ENCODE measurements at regions not wholly inside any gene's neighbourhood (a gene's known extent, or its start where the extent isn't known, plus 50 kb on each side); places are given as distances from the start of the nearest gene placed in this dataset.

GRCh38 chr6:104558746-104559145 is 301.0 kb downstream of the HACE1 start:
- Histone ChIP-seq H3K9me1 (replicated peaks; ENCODE audit: control insufficient read depth, extremely low read depth, insufficient read depth, low read length) (no peaks in the 10 kb centered on the region), H3K4me1 (ENCODE audit: control insufficient read depth, extremely low read depth, insufficient read depth, low read length) (no peaks in the 10 kb centered on the region), H4K20me1 (replicated peaks; ENCODE audit: control insufficient read depth, extremely low read depth, insufficient read depth, low read length) (no peaks in the 10 kb centered on the region), H3K9ac (replicated peaks; ENCODE audit: extremely low read depth, insufficient read depth, low read length) (no peak overlapping the region), H3K4me3 (replicated peaks in 1 of 3; ENCODE audit: insufficient read depth in 1 of 3, low read depth in 1 of 3, low read length in 3 of 3) (no peak overlapping the region), H3K27me3 (ENCODE audit: control insufficient read depth in 2 of 2, insufficient read depth in 2 of 2, low read length in 2 of 2) (peaks cover 3 to 9% of the 10 kb centered on the region in 2 experiments), H3K79me2 (ENCODE audit: control insufficient read depth, insufficient read depth, low read length) (no peaks in the 10 kb centered on the region), H3K9me3 (replicated peaks; ENCODE audit: control insufficient read depth, insufficient read depth, low read length) (no peaks in the 10 kb centered on the region), H3K27ac (ENCODE audit: insufficient read depth, low read depth, low read length) (no peak overlapping the region), H3K36me3 (ENCODE audit: control insufficient read depth in 2 of 2, extremely low read depth in 1 of 2, insufficient read depth in 2 of 2, low read length in 2 of 2) (no peaks in the 10 kb centered on the region), H2AFZ (ENCODE audit: low read depth, low read length) (no peak overlapping the region), H3K4me2 (ENCODE audit: insufficient read depth, low read length) (no peak overlapping the region)
- no peak for DNase-seq (ENCODE audit: low read depth, low spot score)
- TF ChIP-seq JUN (IDR thresholded peaks at IDR 0.05; ENCODE audit: borderline replicate concordance, insufficient read depth, insufficient read length, low read depth) (no peak), EZH2 (IDR thresholded peaks at IDR 0.05; ENCODE audit: borderline replicate concordance, low read depth, low read length, severe bottlenecking) (no peak), GATA2 (IDR thresholded peaks at IDR 0.05; ENCODE audit: insufficient read depth, insufficient read length, low read depth, low read length) (no peak), POLR2AphosphoS5 (IDR thresholded peaks at IDR 0.05; ENCODE audit: insufficient read depth, low read depth, low read length) (no peak), FOS (IDR thresholded peaks at IDR 0.05; ENCODE audit: borderline replicate concordance, insufficient read depth, low read length) (no peak)
- TF ChIP-seq, protein P1, sequence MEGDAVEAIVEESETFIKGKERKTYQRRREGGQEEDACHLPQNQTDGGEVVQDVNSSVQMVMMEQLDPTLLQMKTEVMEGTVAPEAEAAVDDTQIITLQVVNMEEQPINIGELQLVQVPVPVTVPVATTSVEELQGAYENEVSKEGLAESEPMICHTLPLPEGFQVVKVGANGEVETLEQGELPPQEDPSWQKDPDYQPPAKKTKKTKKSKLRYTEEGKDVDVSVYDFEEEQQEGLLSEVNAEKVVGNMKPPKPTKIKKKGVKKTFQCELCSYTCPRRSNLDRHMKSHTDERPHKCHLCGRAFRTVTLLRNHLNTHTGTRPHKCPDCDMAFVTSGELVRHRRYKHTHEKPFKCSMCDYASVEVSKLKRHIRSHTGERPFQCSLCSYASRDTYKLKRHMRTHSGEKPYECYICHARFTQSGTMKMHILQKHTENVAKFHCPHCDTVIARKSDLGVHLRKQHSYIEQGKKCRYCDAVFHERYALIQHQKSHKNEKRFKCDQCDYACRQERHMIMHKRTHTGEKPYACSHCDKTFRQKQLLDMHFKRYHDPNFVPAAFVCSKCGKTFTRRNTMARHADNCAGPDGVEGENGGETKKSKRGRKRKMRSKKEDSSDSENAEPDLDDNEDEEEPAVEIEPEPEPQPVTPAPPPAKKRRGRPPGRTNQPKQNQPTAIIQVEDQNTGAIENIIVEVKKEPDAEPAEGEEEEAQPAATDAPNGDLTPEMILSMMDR (IDR thresholded peaks at IDR 0.05; ENCODE audit: extremely low read depth in 1 of 2, insufficient read depth in 1 of 2, low read depth in 1 of 2, low read length in 2 of 2) = no peak
- FAIRE-seq = no peak
- dilution Hi-C loops (cut with MboI; ENCODE audit: extremely low pct_ligation_motif_present, low sequenced_read_pairs) = no loop called here
- ChIA-PET CTCF (interaction anchor here (1.4 to 1.5 kb wide), 2 partner anchors 8 to 33 kb away, joined by 4 read pairs; no protein-coding TSS in a partner anchor), POLR2A (no interaction called here)
- intact Hi-C loops (cut with micrococcal nuclease) = no loop called here
- no TSS peak for BruUV-seq (replicated peaks)

DNA sequence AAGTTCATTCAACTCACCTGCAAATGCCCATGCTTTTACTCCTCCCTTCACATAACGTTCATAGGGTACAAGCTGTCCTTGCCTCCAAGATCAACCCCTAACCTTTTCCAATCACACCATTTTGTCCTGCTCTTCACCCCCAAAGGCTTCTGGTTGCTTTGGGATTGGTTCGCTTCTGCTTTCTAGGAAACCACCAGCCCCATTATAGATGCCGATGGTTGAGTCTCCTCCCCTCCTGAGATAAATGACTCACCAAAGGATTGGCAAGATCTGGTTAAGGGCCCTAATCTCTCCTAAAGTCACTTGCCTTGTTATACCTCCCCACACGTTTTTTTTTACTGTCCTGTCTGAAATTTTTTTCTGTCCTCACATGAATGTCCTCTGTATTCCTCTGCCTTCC is 311.4 kb downstream of the HACE1 start:
- no peak for FAIRE-seq
- Histone ChIP-seq H3K4me2 (ENCODE audit: insufficient read depth, low read length) (no peak overlapping the region), H3K9me3 (replicated peaks; ENCODE audit: control insufficient read depth, insufficient read depth, low read length) (no peaks in the 10 kb centered on the region), H3K27ac (ENCODE audit: insufficient read depth, low read depth, low read length) (no peak overlapping the region), H3K36me3 (ENCODE audit: control insufficient read depth in 2 of 2, extremely low read depth in 1 of 2, insufficient read depth in 2 of 2, low read length in 2 of 2) (no peaks in the 10 kb centered on the region), H2AFZ (ENCODE audit: low read depth, low read length) (no peak overlapping the region), H3K4me3 (replicated peaks in 1 of 3; ENCODE audit: insufficient read depth in 1 of 3, low read depth in 1 of 3, low read length in 3 of 3) (no peak overlapping the region), H3K9me1 (replicated peaks; ENCODE audit: control insufficient read depth, extremely low read depth, insufficient read depth, low read length) (no peaks in the 10 kb centered on the region), H3K79me2 (ENCODE audit: control insufficient read depth, insufficient read depth, low read length) (no peaks in the 10 kb centered on the region), H4K20me1 (replicated peaks; ENCODE audit: control insufficient read depth, extremely low read depth, insufficient read depth, low read length) (no peaks in the 10 kb centered on the region), H3K27me3 (ENCODE audit: control insufficient read depth in 2 of 2, insufficient read depth in 2 of 2, low read length in 2 of 2) (no peaks in the 10 kb centered on the region), H3K9ac (replicated peaks; ENCODE audit: extremely low read depth, insufficient read depth, low read length) (no peak overlapping the region), H3K4me1 (ENCODE audit: control insufficient read depth, extremely low read depth, insufficient read depth, low read length) (no peaks in the 10 kb centered on the region)
- POLR2A ChIA-PET = no interaction called here
- no peak for TF ChIP-seq JUN (IDR thresholded peaks at IDR 0.05; ENCODE audit: borderline replicate concordance, insufficient read depth, insufficient read length, low read depth)
- TF ChIP-seq MYC (IDR thresholded peaks at IDR 0.05; ENCODE audit: low read depth, low read length) = no peak
- TF ChIP-seq EZH2 (IDR thresholded peaks at IDR 0.05; ENCODE audit: borderline replicate concordance, low read depth, low read length, severe bottlenecking) = no peak
- no peak for TF ChIP-seq POLR2A (IDR thresholded peaks at IDR 0.05; ENCODE audit: low read depth, low read length)
- TF ChIP-seq POLR2AphosphoS5 (IDR thresholded peaks at IDR 0.05; ENCODE audit: insufficient read depth, low read depth, low read length) = no peak
- TF ChIP-seq FOS (IDR thresholded peaks at IDR 0.05; ENCODE audit: borderline replicate concordance, insufficient read depth, low read length) = no peak
- TF ChIP-seq, protein P2, sequence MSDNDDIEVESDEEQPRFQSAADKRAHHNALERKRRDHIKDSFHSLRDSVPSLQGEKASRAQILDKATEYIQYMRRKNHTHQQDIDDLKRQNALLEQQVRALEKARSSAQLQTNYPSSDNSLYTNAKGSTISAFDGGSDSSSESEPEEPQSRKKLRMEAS (IDR thresholded peaks at IDR 0.05; ENCODE audit: insufficient read depth, insufficient read length) = no peak
- TF ChIP-seq, protein P1 (IDR thresholded peaks at IDR 0.05; ENCODE audit: extremely low read depth in 1 of 2, insufficient read depth in 1 of 2, low read depth in 1 of 2, low read length in 2 of 2) = no peak
- TF ChIP-seq GATA2 (IDR thresholded peaks at IDR 0.05; ENCODE audit: insufficient read depth, insufficient read length, low read depth, low read length) = no peak
- intact Hi-C loops (cut with micrococcal nuclease) = no loop called here
- CTCF ChIA-PET = no interaction called here
- dilution Hi-C loops (cut with MboI; ENCODE audit: extremely low pct_ligation_motif_present, low sequenced_read_pairs) = no loop called here
- BruUV-seq (replicated peaks) = no TSS peak
- no peak for DNase-seq (ENCODE audit: low read depth, low spot score)

Data from endothelial cell of umbilical vein (primary cell).